ENCODE measurements at regions not wholly inside any gene's neighbourhood (a gene's known extent, or its start where the extent isn't known, plus 50 kb on each side); places are given as distances from the start of the nearest gene placed in this dataset.

DNA sequence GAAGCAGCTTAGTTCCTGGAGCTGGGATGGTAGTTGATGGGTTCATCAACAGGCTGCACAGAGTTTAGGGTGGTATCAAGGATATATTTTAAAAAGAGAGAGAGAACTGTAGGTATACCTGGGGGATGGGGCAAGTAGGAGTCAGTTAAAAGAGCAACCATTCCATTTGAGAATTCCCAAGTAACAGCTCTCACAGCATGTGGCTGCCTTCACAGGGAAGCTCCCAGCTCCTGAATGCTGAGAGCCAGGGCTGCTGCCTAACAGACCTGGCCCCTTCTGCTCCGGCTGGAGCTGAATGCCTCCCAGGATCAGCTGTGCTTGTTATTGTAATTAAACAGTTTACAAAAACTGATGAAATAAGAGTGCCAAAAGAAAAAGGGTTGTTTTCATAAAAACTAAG, 58.8 kb upstream of the GPR26 start:
- FAIRE-seq: no peak

DNA sequence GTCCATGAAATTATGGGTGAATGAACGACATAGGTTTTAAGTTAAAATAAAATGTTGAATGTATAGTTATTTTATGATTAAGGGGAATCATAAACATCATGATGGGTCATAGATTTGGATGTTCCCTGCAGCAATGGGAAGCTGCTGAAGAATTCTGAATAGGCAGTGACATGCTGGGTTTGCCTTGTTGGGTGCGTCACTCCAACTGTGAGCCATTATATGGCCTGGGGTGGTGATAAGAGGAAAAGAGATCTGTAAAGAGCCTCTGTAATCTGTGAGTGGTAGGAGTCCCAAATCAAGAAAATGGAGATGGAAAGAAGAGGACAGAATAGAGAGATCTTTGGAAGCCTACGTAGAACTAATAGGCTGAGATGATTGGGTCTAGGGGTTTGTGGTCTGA, 58.1 kb upstream of the GPR26 start:
- 41 to 51% (median 44%) methylated on average over 3 of the region's 3 CpGs for WGBS, 3 donors
- FAIRE-seq: no peak

More for the DNA sequence above, 58.8 kb upstream of the GPR26 start:
- Histone ChIP-seq H3K27ac (ENCODE audit: low read depth in 1 of 3, low read length in 2 of 3) (no peak overlapping the region), H3K9me3 (ENCODE audit: control insufficient read depth in 2 of 2, insufficient read depth in 1 of 2, low read depth in 1 of 2, low read length in 1 of 2) (no peaks in the 10 kb centered on the region), H3K4me1 (ENCODE audit: control insufficient read depth in 3 of 3, insufficient read depth in 2 of 3, low read depth in 1 of 3, low read length in 2 of 3) (no peaks in the 10 kb centered on the region), H3K36me3 (ENCODE audit: control insufficient read depth in 3 of 3, insufficient read depth in 2 of 3, low read depth in 1 of 3, low read length in 3 of 3) (no peaks in the 10 kb centered on the region), H3K27me3 (ENCODE audit: control insufficient read depth in 3 of 3, insufficient read depth in 3 of 3, low read length in 3 of 3) (peaks cover 0 to 6% (median 0%) of the 10 kb centered on the region in 3 donors), H3K4me3 (ENCODE audit: low read depth in 1 of 3, low read length in 3 of 3) (no peak overlapping the region)
- no peak for DNase-seq
- 20 to 33% (median 24%) methylated on average over 1 of the region's 1 CpG for WGBS, 3 donors

DNA sequence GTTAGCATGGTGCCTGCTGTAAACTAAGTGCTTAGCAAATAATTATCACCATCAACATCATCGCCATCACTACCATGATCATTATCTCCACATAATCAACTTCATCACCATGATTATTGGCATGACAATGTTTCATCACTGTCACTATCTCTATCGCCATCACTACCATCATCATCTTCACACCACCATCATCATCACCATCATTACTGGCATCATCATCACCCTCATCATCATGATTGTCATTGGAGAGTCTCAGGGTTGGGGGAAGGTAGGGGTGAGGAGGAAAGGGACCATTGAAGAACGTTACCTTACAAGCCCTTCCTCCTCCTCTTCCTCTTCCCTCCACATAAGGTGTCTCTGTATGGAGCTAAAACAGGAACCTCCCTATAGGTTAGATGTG, 54.9 kb upstream of the GPR26 start:
- peaks cover 0 to 2% (median 0%) of the 10 kb centered on the region in 3 donors for H3K27me3 ChIP-seq (ENCODE audit: control insufficient read depth in 3 of 3, insufficient read depth in 3 of 3, low read length in 3 of 3)
- H3K9me3 ChIP-seq (ENCODE audit: control insufficient read depth in 2 of 2, insufficient read depth in 1 of 2, low read depth in 1 of 2, low read length in 1 of 2): no peaks in the 10 kb centered on the region
- no peak overlapping the region for H3K27ac ChIP-seq (ENCODE audit: low read depth in 1 of 3, low read length in 2 of 3)
- no peaks in the 10 kb centered on the region for H3K36me3 ChIP-seq (ENCODE audit: control insufficient read depth in 3 of 3, insufficient read depth in 2 of 3, low read depth in 1 of 3, low read length in 3 of 3)
- no peak overlapping the region for H3K4me3 ChIP-seq (ENCODE audit: low read depth in 1 of 3, low read length in 3 of 3)
- no peak for DNase-seq
- H3K4me1 ChIP-seq (ENCODE audit: control insufficient read depth in 3 of 3, insufficient read depth in 2 of 3, low read depth in 1 of 3, low read length in 2 of 3): no peaks in the 10 kb centered on the region
- FAIRE-seq: no peak
- WGBS, 3 donors: 58 to 74% (median 74%) methylated on average over 3 of the region's 3 CpGs

More for the DNA sequence above, 58.1 kb upstream of the GPR26 start:
- no peaks in the 10 kb centered on the region for H3K9me3 ChIP-seq (ENCODE audit: control insufficient read depth in 2 of 2, insufficient read depth in 1 of 2, low read depth in 1 of 2, low read length in 1 of 2)
- DNase-seq: no peak
- H3K27me3 ChIP-seq (ENCODE audit: control insufficient read depth in 3 of 3, insufficient read depth in 3 of 3, low read length in 3 of 3): peaks cover 0 to 6% (median 0%) of the 10 kb centered on the region in 3 donors
- no peak overlapping the region for H3K4me3 ChIP-seq (ENCODE audit: low read depth in 1 of 3, low read length in 3 of 3)
- no peaks in the 10 kb centered on the region for H3K36me3 ChIP-seq (ENCODE audit: control insufficient read depth in 3 of 3, insufficient read depth in 2 of 3, low read depth in 1 of 3, low read length in 3 of 3)
- H3K4me1 ChIP-seq (ENCODE audit: control insufficient read depth in 3 of 3, insufficient read depth in 2 of 3, low read depth in 1 of 3, low read length in 2 of 3): no peaks in the 10 kb centered on the region
- no peak overlapping the region for H3K27ac ChIP-seq (ENCODE audit: low read depth in 1 of 3, low read length in 2 of 3)

DNA sequence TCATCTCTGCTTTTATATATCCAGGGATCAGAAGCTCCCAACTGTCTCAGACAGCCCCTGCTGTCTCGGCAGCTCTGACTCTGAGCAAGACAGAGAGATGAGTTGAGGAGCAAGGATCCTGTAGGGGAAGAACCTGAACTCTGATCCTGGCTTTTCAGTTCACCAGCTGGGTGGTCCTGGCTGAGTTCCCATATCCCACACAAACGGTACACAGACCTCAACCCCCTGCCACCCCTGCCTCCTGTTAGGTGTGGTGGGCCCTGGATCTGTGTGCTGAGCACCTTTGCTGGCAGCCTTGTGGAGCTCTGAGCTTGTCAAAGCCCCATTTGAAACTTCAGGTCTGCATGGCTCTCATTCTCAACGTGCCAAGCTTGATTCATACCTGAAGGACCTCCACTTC, 54.3 kb upstream of the GPR26 start:
- Histone ChIP-seq H3K36me3 (ENCODE audit: control insufficient read depth in 3 of 3, insufficient read depth in 2 of 3, low read depth in 1 of 3, low read length in 3 of 3) (no peaks in the 10 kb centered on the region), H3K4me3 (ENCODE audit: low read depth in 1 of 3, low read length in 3 of 3) (no peak overlapping the region), H3K27me3 (ENCODE audit: control insufficient read depth in 3 of 3, insufficient read depth in 3 of 3, low read length in 3 of 3) (peaks cover 0 to 2% (median 0%) of the 10 kb centered on the region in 3 donors), H3K9me3 (ENCODE audit: control insufficient read depth in 2 of 2, insufficient read depth in 1 of 2, low read depth in 1 of 2, low read length in 1 of 2) (no peaks in the 10 kb centered on the region), H3K4me1 (ENCODE audit: control insufficient read depth in 3 of 3, insufficient read depth in 2 of 3, low read depth in 1 of 3, low read length in 2 of 3) (no peaks in the 10 kb centered on the region), H3K27ac (ENCODE audit: low read depth in 1 of 3, low read length in 2 of 3) (no peak overlapping the region)
- no peak for FAIRE-seq
- no peak for DNase-seq
- 60 to 70% (median 68%) methylated on average over 3 of the region's 3 CpGs for WGBS, 3 donors

DNA sequence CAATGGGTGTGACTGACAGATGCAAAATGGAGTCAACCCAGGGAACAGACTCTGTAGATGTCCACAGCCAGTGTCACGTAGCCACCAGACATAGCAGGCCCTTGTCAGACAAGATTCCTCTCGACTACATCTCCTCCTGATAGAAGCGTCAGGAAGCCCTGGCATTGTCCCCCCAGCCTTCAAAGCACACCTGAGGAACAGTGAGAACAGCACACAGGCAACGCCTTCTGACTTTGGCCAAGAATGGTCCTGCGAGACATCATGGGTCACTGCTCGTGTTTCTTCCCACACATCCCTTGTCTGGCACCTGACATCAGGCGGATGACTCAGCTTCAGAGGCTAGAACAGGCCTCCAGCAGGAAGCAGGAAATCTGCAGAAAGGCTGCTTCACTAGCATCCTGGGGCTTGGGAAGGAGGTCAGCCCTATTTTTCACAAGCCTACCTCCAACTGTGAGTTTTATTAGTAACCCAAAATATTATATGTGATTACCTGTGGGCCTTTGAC, 52.8 kb upstream of the GPR26 start:
- H3K27ac ChIP-seq (ENCODE audit: low read depth in 1 of 3, low read length in 2 of 3): no peak overlapping the region
- H3K36me3 ChIP-seq (ENCODE audit: control insufficient read depth in 3 of 3, insufficient read depth in 2 of 3, low read depth in 1 of 3, low read length in 3 of 3): no peaks in the 10 kb centered on the region
- no peaks in the 10 kb centered on the region for H3K27me3 ChIP-seq (ENCODE audit: control insufficient read depth in 3 of 3, insufficient read depth in 3 of 3, low read length in 3 of 3)
- no peaks in the 10 kb centered on the region for H3K4me1 ChIP-seq (ENCODE audit: control insufficient read depth in 3 of 3, insufficient read depth in 2 of 3, low read depth in 1 of 3, low read length in 2 of 3)
- no peak for FAIRE-seq
- 71 to 80% (median 77%) methylated on average over 7 of the region's 7 CpGs for WGBS, 3 donors
- no peaks in the 10 kb centered on the region for H3K9me3 ChIP-seq (ENCODE audit: control insufficient read depth in 2 of 2, insufficient read depth in 1 of 2, low read depth in 1 of 2, low read length in 1 of 2)
- no peak overlapping the region for H3K4me3 ChIP-seq (ENCODE audit: low read depth in 1 of 3, low read length in 3 of 3)
- DNase-seq: no peak

DNA sequence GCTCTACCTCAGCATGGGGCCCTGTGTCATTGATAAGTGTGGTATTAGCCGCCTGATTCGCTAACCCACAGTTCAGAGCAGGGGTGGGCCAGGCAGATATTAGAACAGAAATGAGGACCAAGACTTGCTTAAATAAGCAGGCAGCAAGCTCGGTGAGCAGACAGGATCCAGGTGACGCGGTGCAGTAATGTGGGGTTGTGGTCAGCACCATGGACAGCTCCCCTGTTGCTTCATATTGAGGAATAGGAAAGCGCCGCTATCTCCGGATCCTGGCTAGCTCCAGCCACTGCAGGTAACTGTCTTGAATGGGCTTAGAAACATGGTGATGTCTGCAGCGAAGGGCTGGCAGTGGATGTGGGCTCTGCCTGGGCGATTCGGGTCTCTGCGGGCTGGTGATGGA, 51.3 kb upstream of the GPR26 start:
- 12 to 21% (median 14%) methylated on average over 12 of the region's 12 CpGs for WGBS, 3 donors

More for the DNA sequence above, 51.3 kb upstream of the GPR26 start:
- Histone ChIP-seq H3K27ac (ENCODE audit: low read depth in 1 of 3, low read length in 2 of 3) (no peak overlapping the region), H3K4me3 (ENCODE audit: low read depth in 1 of 3, low read length in 3 of 3) (no peak overlapping the region), H3K9me3 (ENCODE audit: control insufficient read depth in 2 of 2, insufficient read depth in 1 of 2, low read depth in 1 of 2, low read length in 1 of 2) (no peaks in the 10 kb centered on the region), H3K4me1 (ENCODE audit: control insufficient read depth in 3 of 3, insufficient read depth in 2 of 3, low read depth in 1 of 3, low read length in 2 of 3) (no peaks in the 10 kb centered on the region), H3K27me3 (ENCODE audit: control insufficient read depth in 3 of 3, insufficient read depth in 3 of 3, low read length in 3 of 3) (no peaks in the 10 kb centered on the region), H3K36me3 (ENCODE audit: control insufficient read depth in 3 of 3, insufficient read depth in 2 of 3, low read depth in 1 of 3, low read length in 3 of 3) (no peaks in the 10 kb centered on the region)
- no peak for FAIRE-seq
- peak; percentile 44 to 78 for DNase-seq

Data from small intestine (tissue), 7 donors.